ENCODE measurements at regions not wholly inside any gene's neighbourhood (a gene's known extent, or its start where the extent isn't known, plus 50 kb on each side); places are given as distances from the start of the nearest gene placed in this dataset.

GRCh38 chr5:173735691-173736090, 119.2 kb upstream of the BOD1 start:
- no peak overlapping the region for H3K4me3 ChIP-seq (ENCODE audit: low read depth in 1 of 2, low read length in 2 of 2)
- H3K9me3 ChIP-seq (ENCODE audit: control insufficient read depth in 1 of 2, low read length in 2 of 2): no peaks in the 10 kb centered on the region
- H3K27ac ChIP-seq (ENCODE audit: low read length): no peak overlapping the region
- no peaks in the 10 kb centered on the region for H3K4me1 ChIP-seq (ENCODE audit: control insufficient read depth in 1 of 2, insufficient read depth in 2 of 2, low read length in 2 of 2)
- no peaks in the 10 kb centered on the region for H3K27me3 ChIP-seq (ENCODE audit: low read depth, low read length)
- H3K36me3 ChIP-seq (ENCODE audit: control insufficient read depth in 1 of 2, insufficient read depth in 2 of 2, low read length in 2 of 2): no peaks in the 10 kb centered on the region

- no peaks in the 10 kb centered on the region for H3K27me3 ChIP-seq (ENCODE audit: low read depth, low read length)
- no peak overlapping the region for H3K4me3 ChIP-seq (ENCODE audit: low read depth in 1 of 2, low read length in 2 of 2)
- no peaks in the 10 kb centered on the region for H3K4me1 ChIP-seq (ENCODE audit: control insufficient read depth in 1 of 2, insufficient read depth in 2 of 2, low read length in 2 of 2)
- H3K9me3 ChIP-seq (ENCODE audit: control insufficient read depth in 1 of 2, low read length in 2 of 2): no peaks in the 10 kb centered on the region
- no peak overlapping the region for H3K27ac ChIP-seq (ENCODE audit: low read length)
- H3K36me3 ChIP-seq (ENCODE audit: control insufficient read depth in 1 of 2, insufficient read depth in 2 of 2, low read length in 2 of 2): no peaks in the 10 kb centered on the region
Observed at GRCh38 chr5:173736374-173736773, 119.9 kb upstream of the BOD1 start.

GRCh38 chr5:173736923-173737412, 120.5 kb upstream of the BOD1 start:
- Histone ChIP-seq H3K4me3 (ENCODE audit: low read depth in 1 of 2, low read length in 2 of 2) (no peak overlapping the region), H3K4me1 (ENCODE audit: control insufficient read depth in 1 of 2, insufficient read depth in 2 of 2, low read length in 2 of 2) (no peaks in the 10 kb centered on the region), H3K27me3 (ENCODE audit: low read depth, low read length) (no peaks in the 10 kb centered on the region), H3K36me3 (ENCODE audit: control insufficient read depth in 1 of 2, insufficient read depth in 2 of 2, low read length in 2 of 2) (no peaks in the 10 kb centered on the region), H3K9me3 (ENCODE audit: control insufficient read depth in 1 of 2, low read length in 2 of 2) (no peaks in the 10 kb centered on the region), H3K27ac (ENCODE audit: low read length) (no peak overlapping the region)

GRCh38 chr5:173739741-173740140, 123.3 kb upstream of the BOD1 start:
- Histone ChIP-seq H3K9me3 (ENCODE audit: control insufficient read depth in 1 of 2, low read length in 2 of 2) (no peaks in the 10 kb centered on the region), H3K4me1 (ENCODE audit: control insufficient read depth in 1 of 2, insufficient read depth in 2 of 2, low read length in 2 of 2) (no peaks in the 10 kb centered on the region), H3K36me3 (ENCODE audit: control insufficient read depth in 1 of 2, insufficient read depth in 2 of 2, low read length in 2 of 2) (no peaks in the 10 kb centered on the region), H3K27me3 (ENCODE audit: low read depth, low read length) (no peaks in the 10 kb centered on the region), H3K27ac (ENCODE audit: low read length) (no peak overlapping the region), H3K4me3 (ENCODE audit: low read depth in 1 of 2, low read length in 2 of 2) (no peak overlapping the region)

GRCh38 chr5:173740400-173740799, 124.0 kb upstream of the BOD1 start:
- Histone ChIP-seq H3K4me1 (ENCODE audit: control insufficient read depth in 1 of 2, insufficient read depth in 2 of 2, low read length in 2 of 2) (no peaks in the 10 kb centered on the region), H3K4me3 (ENCODE audit: low read depth in 1 of 2, low read length in 2 of 2) (no peak overlapping the region), H3K36me3 (ENCODE audit: control insufficient read depth in 1 of 2, insufficient read depth in 2 of 2, low read length in 2 of 2) (no peaks in the 10 kb centered on the region), H3K27me3 (ENCODE audit: low read depth, low read length) (no peaks in the 10 kb centered on the region), H3K9me3 (ENCODE audit: control insufficient read depth in 1 of 2, low read length in 2 of 2) (no peaks in the 10 kb centered on the region), H3K27ac (ENCODE audit: low read length) (no peak overlapping the region)

- H3K4me1 ChIP-seq (ENCODE audit: control insufficient read depth in 1 of 2, insufficient read depth in 2 of 2, low read length in 2 of 2): no peaks in the 10 kb centered on the region
- H3K27me3 ChIP-seq (ENCODE audit: low read depth, low read length): no peaks in the 10 kb centered on the region
- no peaks in the 10 kb centered on the region for H3K9me3 ChIP-seq (ENCODE audit: control insufficient read depth in 1 of 2, low read length in 2 of 2)
- H3K4me3 ChIP-seq (ENCODE audit: low read depth in 1 of 2, low read length in 2 of 2): no peak overlapping the region
- H3K36me3 ChIP-seq (ENCODE audit: control insufficient read depth in 1 of 2, insufficient read depth in 2 of 2, low read length in 2 of 2): no peaks in the 10 kb centered on the region
- H3K27ac ChIP-seq (ENCODE audit: low read length): no peak overlapping the region
Observed at GRCh38 chr5:173741087-173741486, 124.6 kb upstream of the BOD1 start.

- no peaks in the 10 kb centered on the region for H3K36me3 ChIP-seq (ENCODE audit: control insufficient read depth in 1 of 2, insufficient read depth in 2 of 2, low read length in 2 of 2)
- no peaks in the 10 kb centered on the region for H3K4me1 ChIP-seq (ENCODE audit: control insufficient read depth in 1 of 2, insufficient read depth in 2 of 2, low read length in 2 of 2)
- H3K27me3 ChIP-seq (ENCODE audit: low read depth, low read length): no peaks in the 10 kb centered on the region
- H3K4me3 ChIP-seq (ENCODE audit: low read depth in 1 of 2, low read length in 2 of 2): no peak overlapping the region
- no peaks in the 10 kb centered on the region for H3K9me3 ChIP-seq (ENCODE audit: control insufficient read depth in 1 of 2, low read length in 2 of 2)
- H3K27ac ChIP-seq (ENCODE audit: low read length): no peak overlapping the region
Observed at GRCh38 chr5:173741729-173742431, 125.4 kb upstream of the BOD1 start.

- H3K36me3 ChIP-seq (ENCODE audit: control insufficient read depth in 1 of 2, insufficient read depth in 2 of 2, low read length in 2 of 2): no peaks in the 10 kb centered on the region
- H3K27me3 ChIP-seq (ENCODE audit: low read depth, low read length): no peaks in the 10 kb centered on the region
- no peaks in the 10 kb centered on the region for H3K4me1 ChIP-seq (ENCODE audit: control insufficient read depth in 1 of 2, insufficient read depth in 2 of 2, low read length in 2 of 2)
- no peaks in the 10 kb centered on the region for H3K9me3 ChIP-seq (ENCODE audit: control insufficient read depth in 1 of 2, low read length in 2 of 2)
- no peak overlapping the region for H3K4me3 ChIP-seq (ENCODE audit: low read depth in 1 of 2, low read length in 2 of 2)
- no peak overlapping the region for H3K27ac ChIP-seq (ENCODE audit: low read length)
Observed at GRCh38 chr5:173742432-173742816, 126.0 kb upstream of the BOD1 start.

GRCh38 chr5:173743641-173744343, 127.3 kb upstream of the BOD1 start:
- no peaks in the 10 kb centered on the region for H3K9me3 ChIP-seq (ENCODE audit: control insufficient read depth in 1 of 2, low read length in 2 of 2)
- H3K4me3 ChIP-seq (ENCODE audit: low read depth in 1 of 2, low read length in 2 of 2): no peak overlapping the region
- H3K4me1 ChIP-seq (ENCODE audit: control insufficient read depth in 1 of 2, insufficient read depth in 2 of 2, low read length in 2 of 2): no peaks in the 10 kb centered on the region
- no peaks in the 10 kb centered on the region for H3K27me3 ChIP-seq (ENCODE audit: low read depth, low read length)
- H3K27ac ChIP-seq (ENCODE audit: low read length): no peak overlapping the region
- no peaks in the 10 kb centered on the region for H3K36me3 ChIP-seq (ENCODE audit: control insufficient read depth in 1 of 2, insufficient read depth in 2 of 2, low read length in 2 of 2)

- Histone ChIP-seq H3K4me1 (ENCODE audit: control insufficient read depth in 1 of 2, insufficient read depth in 2 of 2, low read length in 2 of 2) (no peaks in the 10 kb centered on the region), H3K36me3 (ENCODE audit: control insufficient read depth in 1 of 2, insufficient read depth in 2 of 2, low read length in 2 of 2) (no peaks in the 10 kb centered on the region), H3K9me3 (ENCODE audit: control insufficient read depth in 1 of 2, low read length in 2 of 2) (no peaks in the 10 kb centered on the region), H3K27ac (ENCODE audit: low read length) (no peak overlapping the region), H3K4me3 (ENCODE audit: low read depth in 1 of 2, low read length in 2 of 2) (no peak overlapping the region), H3K27me3 (ENCODE audit: low read depth, low read length) (no peaks in the 10 kb centered on the region)
Observed at GRCh38 chr5:173744551-173744950, 128.1 kb upstream of the BOD1 start.

GRCh38 chr5:173745123-173745522, 128.7 kb upstream of the BOD1 start:
- Histone ChIP-seq H3K27ac (ENCODE audit: low read length) (no peak overlapping the region), H3K9me3 (ENCODE audit: control insufficient read depth in 1 of 2, low read length in 2 of 2) (no peaks in the 10 kb centered on the region), H3K4me3 (ENCODE audit: low read depth in 1 of 2, low read length in 2 of 2) (no peak overlapping the region)

More at GRCh38 chr5:173745123-173745522, 128.7 kb upstream of the BOD1 start:
- no peaks in the 10 kb centered on the region for H3K36me3 ChIP-seq (ENCODE audit: control insufficient read depth in 1 of 2, insufficient read depth in 2 of 2, low read length in 2 of 2)
- no peaks in the 10 kb centered on the region for H3K4me1 ChIP-seq (ENCODE audit: control insufficient read depth in 1 of 2, insufficient read depth in 2 of 2, low read length in 2 of 2)
- no peaks in the 10 kb centered on the region for H3K27me3 ChIP-seq (ENCODE audit: low read depth, low read length)

Measured in muscle layer of duodenum (tissue), 2 donors.